ENCODE measurements at regions not wholly inside any gene's neighbourhood (a gene's known extent, or its start where the extent isn't known, plus 50 kb on each side); places are given as distances from the start of the nearest gene placed in this dataset.

GRCh38 chr2:143889216-143889615, 630.7 kb downstream of the ZEB2 start:
- H3K27ac ChIP-seq = no peak overlapping the region
- FAIRE-seq = no peak
- no peaks in the 10 kb centered on the region for H3K36me3 ChIP-seq
- intact Hi-C loops (cut with DNase I) = no loop called here
- DNase-seq = no peak
- no peaks in the 10 kb centered on the region for H3K27me3 ChIP-seq
- 82 to 87% methylated on average over 4 of the region's 4 CpGs for WGBS, 2 donors
- no peak for ATAC-seq
- no peaks in the 10 kb centered on the region for H3K4me1 ChIP-seq
- no peaks in the 10 kb centered on the region for H3K9me3 ChIP-seq
- no peak for TF ChIP-seq CTCF (IDR thresholded peaks at IDR 0.05)
- no peak overlapping the region for H3K4me3 ChIP-seq

GRCh38 chr2:143885461-143885860, 634.5 kb downstream of the ZEB2 start:
- H3K27me3 ChIP-seq = no peaks in the 10 kb centered on the region
- WGBS, 2 donors = 90 to 96% methylated on average over 3 of the region's 3 CpGs
- no peak overlapping the region for H3K4me3 ChIP-seq
- no peak overlapping the region for H3K27ac ChIP-seq
- H3K4me1 ChIP-seq = no peaks in the 10 kb centered on the region
- H3K36me3 ChIP-seq = no peaks in the 10 kb centered on the region
- intact Hi-C loops (cut with DNase I) = no loop called here
- no peaks in the 10 kb centered on the region for H3K9me3 ChIP-seq
- no peak for ATAC-seq
- DNase-seq = no peak
- FAIRE-seq = no peak
- no peak for TF ChIP-seq CTCF (IDR thresholded peaks at IDR 0.05)

- ATAC-seq = no peak
- FAIRE-seq = no peak
- no peak for TF ChIP-seq CTCF (IDR thresholded peaks at IDR 0.05)
- Histone ChIP-seq H3K27me3 (no peaks in the 10 kb centered on the region), H3K36me3 (no peaks in the 10 kb centered on the region), H3K4me3 (no peak overlapping the region), H3K27ac (no peak overlapping the region), H3K4me1 (no peaks in the 10 kb centered on the region), H3K9me3 (no peaks in the 10 kb centered on the region)
- DNase-seq = no peak
- intact Hi-C loops (cut with DNase I) = no loop called here
- WGBS, 2 donors = 84 to 94% methylated on average over 2 of the region's 2 CpGs
Observed at GRCh38 chr2:143881246-143881645, 638.7 kb downstream of the ZEB2 start.

GRCh38 chr2:143877876-143878530, 641.9 kb downstream of the ZEB2 start:
- no peak overlapping the region for H3K4me3 ChIP-seq
- no peaks in the 10 kb centered on the region for H3K4me1 ChIP-seq
- H3K9me3 ChIP-seq = no peaks in the 10 kb centered on the region
- intact Hi-C loops (cut with DNase I) = no loop called here
- H3K36me3 ChIP-seq = no peaks in the 10 kb centered on the region
- WGBS, 2 donors = 80 to 91% methylated on average over 1 of the region's 1 CpG
- no peak overlapping the region for H3K27ac ChIP-seq
- TF ChIP-seq CTCF (IDR thresholded peaks at IDR 0.05) = no peak
- H3K27me3 ChIP-seq = no peaks in the 10 kb centered on the region
- no peak for FAIRE-seq
- ATAC-seq = no peak
- DNase-seq = no peak

GRCh38 chr2:143877056-143877455, 642.9 kb downstream of the ZEB2 start:
- Histone ChIP-seq H3K36me3 (no peaks in the 10 kb centered on the region), H3K27me3 (no peaks in the 10 kb centered on the region), H3K27ac (no peak overlapping the region), H3K9me3 (no peaks in the 10 kb centered on the region), H3K4me1 (no peaks in the 10 kb centered on the region), H3K4me3 (no peak overlapping the region)
- DNase-seq = no peak
- ATAC-seq = no peak
- no peak for FAIRE-seq
- intact Hi-C loops (cut with DNase I) = no loop called here
- TF ChIP-seq CTCF (IDR thresholded peaks at IDR 0.05) = no peak
- WGBS, 2 donors = 84% methylated on average over 11 of the region's 11 CpGs

Measured in pancreas (tissue), 10 donors.